HFF-Myc (cell line): ENCODE measurements at regions not wholly inside any gene's neighbourhood (a gene's known extent, or its start where the extent isn't known, plus 50 kb on each side); places are given as distances from the start of the nearest gene placed in this dataset.

Experiments
- DNase-seq: peaks from one replicate; pipeline ENCODE4 v3.0.0-alpha.2; 2011; ENCODE audit warnings: low read depth; ENCODE audit errors: extremely low read depth
- H3K4me3 ChIP-seq: replicated peaks from 2 replicates; pipeline ENCODE4 v1.5.1; 2011; ENCODE audit warnings: low read depth, mild to moderate bottlenecking, control low read depth, low read length
- TF ChIP-seq, protein P1 (sequence below): IDR thresholded peaks from 2 replicates; pipeline ENCODE4 v1.5.1; 2012; ENCODE audit warnings: mild to moderate bottlenecking, low read depth, low read length, control low read depth; ENCODE audit errors: missing control alignments

DNA sequence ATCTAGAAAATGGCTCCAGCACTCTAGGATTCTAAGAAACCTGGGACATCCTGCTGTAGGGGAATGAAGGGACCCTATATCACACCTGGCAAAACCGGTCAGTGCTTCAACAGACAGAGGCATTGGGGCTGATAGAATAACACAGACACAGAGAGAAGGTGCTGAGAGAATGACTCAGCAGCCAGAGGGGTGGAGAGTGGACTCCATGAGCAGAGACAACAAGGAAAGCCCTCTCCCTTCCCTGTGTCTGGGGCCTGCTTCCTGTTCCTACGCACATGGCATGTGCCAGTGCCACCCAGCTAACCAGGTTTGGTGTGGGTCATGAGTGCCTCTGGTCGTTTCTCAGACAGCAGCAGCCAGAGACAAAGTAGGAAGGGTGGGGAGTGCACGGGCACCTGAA, 140.3 kb downstream of the CCT6B start:
- DNase-seq: no peak
- TF ChIP-seq, protein P1, sequence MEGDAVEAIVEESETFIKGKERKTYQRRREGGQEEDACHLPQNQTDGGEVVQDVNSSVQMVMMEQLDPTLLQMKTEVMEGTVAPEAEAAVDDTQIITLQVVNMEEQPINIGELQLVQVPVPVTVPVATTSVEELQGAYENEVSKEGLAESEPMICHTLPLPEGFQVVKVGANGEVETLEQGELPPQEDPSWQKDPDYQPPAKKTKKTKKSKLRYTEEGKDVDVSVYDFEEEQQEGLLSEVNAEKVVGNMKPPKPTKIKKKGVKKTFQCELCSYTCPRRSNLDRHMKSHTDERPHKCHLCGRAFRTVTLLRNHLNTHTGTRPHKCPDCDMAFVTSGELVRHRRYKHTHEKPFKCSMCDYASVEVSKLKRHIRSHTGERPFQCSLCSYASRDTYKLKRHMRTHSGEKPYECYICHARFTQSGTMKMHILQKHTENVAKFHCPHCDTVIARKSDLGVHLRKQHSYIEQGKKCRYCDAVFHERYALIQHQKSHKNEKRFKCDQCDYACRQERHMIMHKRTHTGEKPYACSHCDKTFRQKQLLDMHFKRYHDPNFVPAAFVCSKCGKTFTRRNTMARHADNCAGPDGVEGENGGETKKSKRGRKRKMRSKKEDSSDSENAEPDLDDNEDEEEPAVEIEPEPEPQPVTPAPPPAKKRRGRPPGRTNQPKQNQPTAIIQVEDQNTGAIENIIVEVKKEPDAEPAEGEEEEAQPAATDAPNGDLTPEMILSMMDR: no peak
- no peak overlapping the region for H3K4me3 ChIP-seq

DNA sequence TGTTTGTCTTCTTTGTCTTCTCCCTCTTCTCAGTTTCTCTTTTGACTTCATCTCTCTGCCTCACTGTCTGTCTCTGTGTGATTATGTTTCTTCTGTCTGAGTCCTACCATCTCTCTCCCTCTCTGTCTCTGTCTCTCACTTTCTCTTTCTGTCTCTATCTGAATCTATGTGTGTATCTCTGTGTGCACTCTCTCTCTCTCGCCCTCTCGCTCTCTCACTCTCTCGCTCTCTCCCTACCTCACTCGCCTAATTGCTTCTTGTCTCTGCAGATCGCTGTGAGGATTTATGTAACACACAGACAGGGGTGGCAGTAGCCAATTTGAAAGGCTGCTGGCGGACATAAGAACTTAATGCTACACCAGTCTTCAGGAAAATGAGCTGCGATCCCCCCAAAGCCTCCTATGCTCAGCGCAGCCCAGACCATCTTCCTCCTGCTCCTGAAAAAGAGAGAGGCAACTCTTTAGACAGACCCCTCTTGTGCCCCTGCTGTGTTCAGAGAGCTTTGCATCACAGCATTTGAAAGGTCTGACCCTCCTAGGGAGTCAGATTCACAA, 140.9 kb downstream of the CCT6B start:
- no peak overlapping the region for H3K4me3 ChIP-seq
- TF ChIP-seq, protein P1: no peak
- DNase-seq: no peak

DNA sequence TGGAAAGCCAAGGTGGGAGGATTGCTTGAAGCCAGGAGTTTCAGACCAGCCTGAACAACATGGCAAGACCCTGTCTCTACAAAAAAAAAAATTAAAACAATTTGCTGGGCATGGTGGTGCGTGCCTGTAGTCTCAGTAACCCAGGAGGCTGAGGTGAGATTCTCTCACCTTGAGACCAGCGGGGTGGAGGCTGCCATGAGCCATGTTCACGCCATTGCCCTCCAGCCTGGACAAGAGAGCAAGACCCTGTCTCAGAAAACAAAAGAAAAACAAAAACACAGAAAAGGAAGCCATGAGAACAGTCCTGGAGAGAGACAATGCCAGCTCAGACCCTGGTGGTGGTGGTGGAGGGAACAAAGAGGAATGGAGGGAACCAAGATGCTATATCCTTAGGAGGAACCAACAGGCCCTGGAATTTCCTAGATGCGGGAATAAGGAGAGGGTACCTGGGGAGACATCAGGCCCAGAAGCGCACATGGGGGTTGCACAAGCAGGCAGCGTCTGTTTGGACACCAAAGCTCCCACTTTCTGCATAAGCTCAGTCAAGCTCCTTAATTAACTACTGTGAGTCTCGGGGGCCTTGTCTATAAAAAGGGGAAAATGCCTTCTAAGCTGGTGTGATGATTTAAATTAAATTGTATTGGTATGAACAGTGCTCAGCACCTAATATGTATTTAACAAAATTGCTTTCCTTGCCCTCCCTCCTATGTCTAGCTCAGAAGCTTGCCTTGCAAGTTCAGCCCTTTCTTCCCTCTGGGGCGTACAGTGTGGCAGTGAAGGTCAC, 143.8 kb downstream of the CCT6B start:
- TF ChIP-seq, protein P1: no peak
- no peak for DNase-seq
- H3K4me3 ChIP-seq: no peak overlapping the region

DNA sequence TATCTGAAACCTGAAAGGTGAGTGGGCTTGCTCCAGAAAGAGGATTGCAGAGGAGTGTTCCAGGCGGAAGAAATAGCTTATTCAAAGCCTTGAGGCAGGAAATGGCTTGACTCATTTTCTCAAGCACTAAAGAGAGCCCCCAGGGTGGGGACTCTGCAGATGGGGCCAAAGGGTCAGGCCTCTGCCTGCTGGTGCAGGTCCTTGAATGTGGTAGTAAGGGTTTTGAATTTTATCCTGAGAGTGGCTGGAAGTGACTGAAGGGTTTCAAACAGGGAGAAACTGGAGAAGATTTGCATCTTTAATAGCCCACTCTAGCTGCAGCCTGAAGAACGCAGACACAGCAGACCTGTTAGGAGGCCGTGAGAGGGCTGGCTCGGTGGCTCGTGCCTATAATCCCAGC, 144.4 kb downstream of the CCT6B start:
- no peak for DNase-seq
- H3K4me3 ChIP-seq: no peak overlapping the region
- TF ChIP-seq, protein P1: no peak

DNA sequence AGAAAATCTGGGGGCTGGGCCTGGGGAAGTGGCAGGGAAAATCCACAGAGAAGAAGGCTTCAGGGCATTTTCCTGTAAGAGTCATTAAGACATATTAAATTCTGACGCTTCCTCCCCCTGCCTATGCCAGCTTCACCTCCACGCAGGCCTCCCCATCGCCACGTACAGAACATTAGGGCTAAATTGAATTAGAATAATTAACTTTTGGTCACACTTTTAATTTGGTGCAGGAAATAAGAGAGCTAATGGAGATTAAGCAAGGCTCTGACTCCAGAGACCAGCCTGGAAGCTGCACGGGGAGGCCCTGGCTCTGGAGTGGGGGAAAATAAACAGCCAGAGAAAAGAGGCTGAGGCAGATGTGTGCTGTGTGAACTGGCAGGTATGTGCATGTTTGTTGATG, 148.0 kb downstream of the CCT6B start:
- TF ChIP-seq, protein P1: no peak
- DNase-seq: no peak
- H3K4me3 ChIP-seq: no peak overlapping the region

DNA sequence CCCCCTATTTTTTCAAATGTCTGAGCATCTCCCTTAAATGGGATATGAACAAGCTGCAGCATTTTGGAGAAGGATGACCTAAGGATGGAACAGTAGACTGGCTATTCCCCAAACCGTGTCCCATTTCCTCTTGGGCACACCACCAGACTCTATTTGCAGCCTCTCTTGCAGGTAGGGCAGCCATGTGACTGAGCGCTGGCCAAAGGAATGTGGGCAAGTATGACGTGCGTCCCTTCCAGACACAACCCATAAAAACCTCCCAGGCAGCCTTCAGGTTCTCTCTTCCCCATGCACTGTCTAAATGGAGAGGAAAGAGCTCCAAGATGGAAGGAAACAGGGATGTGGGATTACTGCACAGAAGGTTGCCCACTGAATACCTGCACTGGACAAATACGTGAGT, 149.7 kb downstream of the CCT6B start:
- no peak for DNase-seq
- TF ChIP-seq, protein P1: no peak
- no peak overlapping the region for H3K4me3 ChIP-seq
